Activated CD8-positive, alpha-beta T cell treated with anti-CD3 and anti-CD28 coated beads for 36 hours (primary cell): ENCODE measurements at regions not wholly inside any gene's neighbourhood (a gene's known extent, or its start where the extent isn't known, plus 50 kb on each side); places are given as distances from the start of the nearest gene placed in this dataset.

Source experiments
- ATAC-seq: fragments of 200-7000 bp; cut with Tn5 transposase; one replicate; pipeline ENCODE4 v1.10.0; 2021; ENCODE audit warnings: mild to moderate bottlenecking, moderate library complexity
- CTCF ChIA-PET: fragments of 350-600 bp; sonication (Branson Sonifier 250); formaldehyde crosslinking; loops from one replicate; lab custom pipeline; 2021; ENCODE audit warnings: antibody characterized with exemption; lab: Charles Lee
- POLR2A ChIA-PET: fragments of 350-600 bp; sonication (Branson Sonifier 250); formaldehyde crosslinking; loops from one replicate; lab custom pipeline; 2021; ENCODE audit warnings: antibody characterized with exemption; lab: Charles Lee
- DNase-seq: peaks from one replicate; pipeline ENCODE4 v3.0.0-alpha.2; 2020
- H3K27ac Mint-ChIP-seq: one replicate; pipeline ENCODE4 v1.8.0; 2021; ENCODE audit warnings: mild to moderate bottlenecking, mixed read lengths
- H3K27me3 Mint-ChIP-seq: one replicate; pipeline ENCODE4 v1.8.0; 2021; ENCODE audit warnings: mixed read lengths
- H3K36me3 Mint-ChIP-seq: one replicate; pipeline ENCODE4 v1.8.0; 2021; ENCODE audit warnings: low read depth, mixed read lengths
- H3K4me1 Mint-ChIP-seq: one replicate; pipeline ENCODE4 v1.8.0; 2021; ENCODE audit warnings: low read depth, mixed read lengths
- H3K4me3 Mint-ChIP-seq: one replicate; pipeline ENCODE4 v1.8.0; 2021; ENCODE audit warnings: mild to moderate bottlenecking, moderate library complexity, mixed read lengths
- H3K9me3 Mint-ChIP-seq: one replicate; pipeline ENCODE4 v1.8.0; 2021; ENCODE audit warnings: mixed read lengths
- CTCF ChIP-seq: fragments of 200-600 bp; IDR thresholded peaks from one replicate; pipeline ENCODE4 v1.8.0; 2022; ENCODE audit warnings: antibody characterized with exemption, mild to moderate bottlenecking
- intact Hi-C: fragments of 100-400 bp; cut with micrococcal nuclease; formaldehyde crosslinking; loops from one replicate; pipeline ENCODE4 v1.10.0; 2022

- ChIA-PET POLR2A (no interaction called here), CTCF (no interaction called here)
- no peak overlapping the region for H3K4me3 Mint-ChIP-seq
- intact Hi-C loops, result no loop called here
- H3K9me3 Mint-ChIP-seq, result no peaks in the 10 kb centered on the region
- no peaks in the 10 kb centered on the region for H3K36me3 Mint-ChIP-seq
- DNase-seq (no peak), ATAC-seq (no peak)
- H3K4me1 Mint-ChIP-seq, result no peaks in the 10 kb centered on the region
- H3K27me3 Mint-ChIP-seq, result no peaks in the 10 kb centered on the region
- no peak for TF ChIP-seq CTCF
- no peak overlapping the region for H3K27ac Mint-ChIP-seq
Measured at GRCh38 chr13:80082396-80083080, 258.4 kb downstream of the SPRY2 start.

GRCh38 chr13:80074811-80075210 lies 266.1 kb downstream of the SPRY2 start:
- H3K27ac Mint-ChIP-seq, result no peak overlapping the region

GRCh38 chr13:80074143-80074752 lies 266.7 kb downstream of the SPRY2 start:
- H3K36me3 Mint-ChIP-seq, result no peaks in the 10 kb centered on the region
- no peak for DNase-seq
- TF ChIP-seq CTCF, result no peak
- H3K9me3 Mint-ChIP-seq, result no peaks in the 10 kb centered on the region
- no peak overlapping the region for H3K27ac Mint-ChIP-seq
- ChIA-PET CTCF (no interaction called here), POLR2A (no interaction called here)
- no peak overlapping the region for H3K4me3 Mint-ChIP-seq
- intact Hi-C loops, result no loop called here
- H3K4me1 Mint-ChIP-seq, result no peaks in the 10 kb centered on the region
- ATAC-seq, result no peak
- no peaks in the 10 kb centered on the region for H3K27me3 Mint-ChIP-seq

More at GRCh38 chr13:80074811-80075210, 266.1 kb downstream of the SPRY2 start:
- ATAC-seq, result no peak
- H3K27me3 Mint-ChIP-seq, result no peaks in the 10 kb centered on the region
- no peak overlapping the region for H3K4me3 Mint-ChIP-seq
- POLR2A ChIA-PET, result no interaction called here
- no peak for TF ChIP-seq CTCF
- DNase-seq, result no peak
- no peaks in the 10 kb centered on the region for H3K36me3 Mint-ChIP-seq
- H3K4me1 Mint-ChIP-seq, result no peaks in the 10 kb centered on the region
- no peaks in the 10 kb centered on the region for H3K9me3 Mint-ChIP-seq
- intact Hi-C loops, result no loop called here
- CTCF ChIA-PET, result no interaction called here

- CTCF ChIA-PET, result no interaction called here
- ATAC-seq, result no peak
- DNase-seq, result no peak
- H3K9me3 Mint-ChIP-seq, result no peaks in the 10 kb centered on the region
- no peak overlapping the region for H3K4me3 Mint-ChIP-seq
- H3K36me3 Mint-ChIP-seq, result no peaks in the 10 kb centered on the region
- H3K27me3 Mint-ChIP-seq, result no peaks in the 10 kb centered on the region
- no peak overlapping the region for H3K27ac Mint-ChIP-seq
- H3K4me1 Mint-ChIP-seq, result no peaks in the 10 kb centered on the region
- TF ChIP-seq CTCF, result no peak
- POLR2A ChIA-PET, result no interaction called here
- intact Hi-C loops, result no loop called here
Measured at GRCh38 chr13:80072231-80072630, 268.7 kb downstream of the SPRY2 start.

GRCh38 chr13:80070024-80070703 lies 270.8 kb downstream of the SPRY2 start:
- Mint-ChIP-seq H3K36me3 (no peaks in the 10 kb centered on the region), H3K27me3 (no peaks in the 10 kb centered on the region), H3K9me3 (no peaks in the 10 kb centered on the region), H3K27ac (no peak overlapping the region), H3K4me1 (no peaks in the 10 kb centered on the region), H3K4me3 (no peak overlapping the region)
- ATAC-seq (no peak), DNase-seq (no peak)
- intact Hi-C loops, result no loop called here
- no peak for TF ChIP-seq CTCF
- ChIA-PET CTCF (no interaction called here), POLR2A (no interaction called here)
